ENCODE measurements at regions not wholly inside any gene's neighbourhood (a gene's known extent, or its start where the extent isn't known, plus 50 kb on each side); places are given as distances from the start of the nearest gene placed in this dataset.
"Not testable (repeated sequence)": the region's sequence is repeated elsewhere in the genome, so short reads cannot be mapped to it uniquely, and the experiment has no call there.

GRCh38 chr6:139728876-139729427 is 354.5 kb upstream of the CITED2 start:
- Histone ChIP-seq H3K9me2 (replicated peaks; ENCODE audit: insufficient read depth) (no peaks in the 10 kb centered on the region), H3K4me3 (no peak overlapping the region), H3K4me2 (no peak overlapping the region), H3K4me1 (ENCODE audit: insufficient read depth) (no peaks in the 10 kb centered on the region), H2AFZ (no peak overlapping the region), H3K79me2 (no peaks in the 10 kb centered on the region), H3K27me3 (no peaks in the 10 kb centered on the region), H3K27ac (no peak overlapping the region), H3K9me3 (ENCODE audit: low read depth) (no peaks in the 10 kb centered on the region), H3K36me3 (replicated peaks; ENCODE audit: insufficient read depth, low read depth) (no peaks in the 10 kb centered on the region), H4K20me1 (ENCODE audit: insufficient read depth, poor library complexity, severe bottlenecking) (no peaks in the 10 kb centered on the region)
- WGBS (ENCODE audit: low lambda C conversion rate, missing lambda C conversion rate), result 82% methylated on average over 5 of the region's 5 CpGs
- TF ChIP-seq CTCF (IDR thresholded peaks at IDR 0.05; ENCODE audit: poor library complexity), result no peak
- no peak for TF ChIP-seq EZH2 (IDR thresholded peaks at IDR 0.05; ENCODE audit: borderline replicate concordance)
- TF ChIP-seq EZH2phosphoT487 (IDR thresholded peaks at IDR 0.05; ENCODE audit: low read depth, severe bottlenecking, unreplicated experiment), result no peak
- DNase-seq (ENCODE audit: low spot score), result no peak

GRCh38 chr6:139726272-139726671 is 351.8 kb upstream of the CITED2 start:
- not testable (repeated sequence) for H3K36me3 ChIP-seq (replicated peaks; ENCODE audit: insufficient read depth, low read depth); H2AFZ ChIP-seq; H3K4me2 ChIP-seq; H3K27ac ChIP-seq; H3K27me3 ChIP-seq; H3K4me3 ChIP-seq; H3K9me3 ChIP-seq (ENCODE audit: low read depth); DNase-seq (ENCODE audit: low spot score); H3K79me2 ChIP-seq; H4K20me1 ChIP-seq (ENCODE audit: insufficient read depth, poor library complexity, severe bottlenecking); H3K4me1 ChIP-seq (ENCODE audit: insufficient read depth); H3K9me2 ChIP-seq (replicated peaks; ENCODE audit: insufficient read depth)
- 97% methylated on average over 18 of the region's 23 CpGs for WGBS (ENCODE audit: low lambda C conversion rate, missing lambda C conversion rate)

GRCh38 chr6:139722530-139722929 is 348.1 kb upstream of the CITED2 start:
- no peak for TF ChIP-seq EZH2 (IDR thresholded peaks at IDR 0.05; ENCODE audit: borderline replicate concordance)

GRCh38 chr6:139721954-139722353 is 347.5 kb upstream of the CITED2 start:
- no peak overlapping the region for H3K27ac ChIP-seq
- no peaks in the 10 kb centered on the region for H3K27me3 ChIP-seq
- WGBS (ENCODE audit: low lambda C conversion rate, missing lambda C conversion rate), result 73% methylated on average over 3 of the region's 3 CpGs
- no peak overlapping the region for H3K4me2 ChIP-seq
- no peaks in the 10 kb centered on the region for H3K9me3 ChIP-seq (ENCODE audit: low read depth)
- no peaks in the 10 kb centered on the region for H3K4me1 ChIP-seq (ENCODE audit: insufficient read depth)
- no peaks in the 10 kb centered on the region for H3K79me2 ChIP-seq
- H2AFZ ChIP-seq, result no peak overlapping the region
- H4K20me1 ChIP-seq (ENCODE audit: insufficient read depth, poor library complexity, severe bottlenecking), result no peaks in the 10 kb centered on the region
- no peak overlapping the region for H3K4me3 ChIP-seq
- no peaks in the 10 kb centered on the region for H3K36me3 ChIP-seq (replicated peaks; ENCODE audit: insufficient read depth, low read depth)
- DNase-seq (ENCODE audit: low spot score), result no peak
- TF ChIP-seq EZH2phosphoT487 (IDR thresholded peaks at IDR 0.05; ENCODE audit: low read depth, severe bottlenecking, unreplicated experiment) (no peak), CTCF (IDR thresholded peaks at IDR 0.05; ENCODE audit: poor library complexity) (no peak), EZH2 (IDR thresholded peaks at IDR 0.05; ENCODE audit: borderline replicate concordance) (no peak)
- no peaks in the 10 kb centered on the region for H3K9me2 ChIP-seq (replicated peaks; ENCODE audit: insufficient read depth)

More at GRCh38 chr6:139722530-139722929, 348.1 kb upstream of the CITED2 start:
- Histone ChIP-seq H3K27ac (no peak overlapping the region), H4K20me1 (ENCODE audit: insufficient read depth, poor library complexity, severe bottlenecking) (no peaks in the 10 kb centered on the region), H3K36me3 (replicated peaks; ENCODE audit: insufficient read depth, low read depth) (no peaks in the 10 kb centered on the region), H3K27me3 (no peaks in the 10 kb centered on the region), H3K79me2 (no peaks in the 10 kb centered on the region), H3K4me3 (no peak overlapping the region), H3K9me2 (replicated peaks; ENCODE audit: insufficient read depth) (no peaks in the 10 kb centered on the region), H3K4me1 (ENCODE audit: insufficient read depth) (no peaks in the 10 kb centered on the region), H2AFZ (no peak overlapping the region), H3K9me3 (ENCODE audit: low read depth) (no peaks in the 10 kb centered on the region), H3K4me2 (no peak overlapping the region)
- 68% methylated on average over 3 of the region's 3 CpGs for WGBS (ENCODE audit: low lambda C conversion rate, missing lambda C conversion rate)
- no peak for DNase-seq (ENCODE audit: low spot score)

Measured in hepatocyte (in vitro differentiated cells).